ENCODE measurements at regions not wholly inside any gene's neighbourhood (a gene's known extent, or its start where the extent isn't known, plus 50 kb on each side); places are given as distances from the start of the nearest gene placed in this dataset.

- no peak for TF ChIP-seq POLR2A (IDR thresholded peaks at IDR 0.05)
- no peak for TF ChIP-seq POLR2AphosphoS5 (IDR thresholded peaks at IDR 0.05; ENCODE audit: insufficient read depth in 1 of 2, low read depth in 1 of 2)
Observed at GRCh38 chr16:6967796-6968320, 364.8 kb upstream of the RBFOX1 start.

Data from vagina (tissue), 2 donors.